Stimulated activated memory B cell treated with anti-CD40 and anti-IgM and Interleukin-4, amounts not matched to agents 10 μg/mL and 1 μg/mL and 100 μg/mL, for 72 hours (primary cell): ENCODE measurements at regions not wholly inside any gene's neighbourhood (a gene's known extent, or its start where the extent isn't known, plus 50 kb on each side); places are given as distances from the start of the nearest gene placed in this dataset.
A peak's percentile ranks its signal among the peaks of the same experiment; 100 is the strongest.

Experiments
- ATAC-seq: fragments of 150-1000 bp; cut with Tn5 transposase; 2 replicates; pipeline ENCODE4 v1.10.0; 2021
- H3K27ac Mint-ChIP-seq: one replicate; pipeline ENCODE4 v1.8.0; 2022; ENCODE audit warnings: mild to moderate bottlenecking, mixed read lengths
- H3K27me3 Mint-ChIP-seq: one replicate; pipeline ENCODE4 v1.8.0; 2022; ENCODE audit warnings: mixed read lengths
- H3K36me3 Mint-ChIP-seq: one replicate; pipeline ENCODE4 v1.8.0; 2022; ENCODE audit warnings: mixed read lengths
- H3K4me1 Mint-ChIP-seq: one replicate; pipeline ENCODE4 v1.8.0; 2022; ENCODE audit warnings: mixed read lengths
- H3K4me3 Mint-ChIP-seq: one replicate; pipeline ENCODE4 v1.8.0; 2022; ENCODE audit warnings: mild to moderate bottlenecking, moderate library complexity, mixed read lengths
- H3K9me3 Mint-ChIP-seq: one replicate; pipeline ENCODE4 v1.8.0; 2022; ENCODE audit warnings: mixed read lengths

- no peak for ATAC-seq
- Mint-ChIP-seq H3K4me3 (no peak overlapping the region), H3K27me3 (peaks cover 35% of the 10 kb centered on the region), H3K36me3 (no peaks in the 10 kb centered on the region), H3K4me1 (peaks cover 8% of the 10 kb centered on the region), H3K9me3 (peaks cover 5% of the 10 kb centered on the region), H3K27ac (no peak overlapping the region)
Measured at GRCh38 chr3:23675010-23675409, 130.7 kb upstream of the UBE2E1 start.

- peaks cover 24% of the 10 kb centered on the region for H3K27me3 Mint-ChIP-seq
- ATAC-seq: no peak
- H3K9me3 Mint-ChIP-seq: peaks cover 5% of the 10 kb centered on the region
- H3K36me3 Mint-ChIP-seq: no peaks in the 10 kb centered on the region
- no peak overlapping the region for H3K27ac Mint-ChIP-seq
- peaks cover 8% of the 10 kb centered on the region for H3K4me1 Mint-ChIP-seq
- no peak overlapping the region for H3K4me3 Mint-ChIP-seq
Measured at GRCh38 chr3:23676093-23676492, 129.7 kb upstream of the UBE2E1 start.

GRCh38 chr3:23682646-23683045 lies 123.1 kb upstream of the UBE2E1 start:
- no peak overlapping the region for H3K27ac Mint-ChIP-seq

GRCh38 chr3:23685541-23686258 lies 120.1 kb upstream of the UBE2E1 start:
- H3K4me1 Mint-ChIP-seq: no peaks in the 10 kb centered on the region
- H3K36me3 Mint-ChIP-seq: peaks cover 6% of the 10 kb centered on the region
- ATAC-seq: no peak
- no peak overlapping the region for H3K4me3 Mint-ChIP-seq
- peaks cover 6% of the 10 kb centered on the region for H3K9me3 Mint-ChIP-seq
- H3K27ac Mint-ChIP-seq: no peak overlapping the region
- no peaks in the 10 kb centered on the region for H3K27me3 Mint-ChIP-seq

More at GRCh38 chr3:23682646-23683045, 123.1 kb upstream of the UBE2E1 start:
- Mint-ChIP-seq H3K9me3 (peaks cover 5% of the 10 kb centered on the region), H3K27me3 (no peaks in the 10 kb centered on the region), H3K36me3 (no peaks in the 10 kb centered on the region), H3K4me1 (no peaks in the 10 kb centered on the region), H3K4me3 (no peak overlapping the region)
- no peak for ATAC-seq

- Mint-ChIP-seq H3K27me3 (no peaks in the 10 kb centered on the region), H3K4me1 (no peaks in the 10 kb centered on the region), H3K4me3 (no peak overlapping the region), H3K27ac (no peak overlapping the region), H3K9me3 (peaks cover 10% of the 10 kb centered on the region), H3K36me3 (peaks cover 6% of the 10 kb centered on the region)
- ATAC-seq: no peak
Measured at GRCh38 chr3:23686519-23686918, 119.2 kb upstream of the UBE2E1 start.

GRCh38 chr3:23691357-23691895 lies 114.3 kb upstream of the UBE2E1 start:
- Mint-ChIP-seq H3K4me3 (no peak overlapping the region), H3K4me1 (no peaks in the 10 kb centered on the region), H3K27ac (no peak overlapping the region), H3K9me3 (peaks cover 10% of the 10 kb centered on the region), H3K36me3 (peaks cover 6% of the 10 kb centered on the region), H3K27me3 (no peaks in the 10 kb centered on the region)
- ATAC-seq: no peak

GRCh38 chr3:23696842-23697241 lies 108.9 kb upstream of the UBE2E1 start:
- ATAC-seq: no peak
- Mint-ChIP-seq H3K27ac (no peak overlapping the region), H3K4me3 (no peak overlapping the region), H3K4me1 (no peaks in the 10 kb centered on the region), H3K27me3 (no peaks in the 10 kb centered on the region), H3K36me3 (no peaks in the 10 kb centered on the region), H3K9me3 (no peaks in the 10 kb centered on the region)

GRCh38 chr3:23697416-23697815 lies 108.3 kb upstream of the UBE2E1 start:
- no peak overlapping the region for H3K4me3 Mint-ChIP-seq
- no peaks in the 10 kb centered on the region for H3K4me1 Mint-ChIP-seq
- H3K9me3 Mint-ChIP-seq: no peaks in the 10 kb centered on the region
- ATAC-seq: no peak
- H3K27ac Mint-ChIP-seq: no peak overlapping the region
- no peaks in the 10 kb centered on the region for H3K36me3 Mint-ChIP-seq
- H3K27me3 Mint-ChIP-seq: no peaks in the 10 kb centered on the region

GRCh38 chr3:23698652-23699313 lies 107.0 kb upstream of the UBE2E1 start:
- no peak overlapping the region for H3K27ac Mint-ChIP-seq

GRCh38 chr3:23700616-23701015 lies 105.1 kb upstream of the UBE2E1 start:
- Mint-ChIP-seq H3K4me1 (no peaks in the 10 kb centered on the region), H3K27me3 (no peaks in the 10 kb centered on the region), H3K9me3 (no peaks in the 10 kb centered on the region), H3K27ac (no peak overlapping the region), H3K36me3 (no peaks in the 10 kb centered on the region), H3K4me3 (no peak overlapping the region)
- ATAC-seq: no peak

More at GRCh38 chr3:23698652-23699313, 107.0 kb upstream of the UBE2E1 start:
- no peaks in the 10 kb centered on the region for H3K27me3 Mint-ChIP-seq
- H3K36me3 Mint-ChIP-seq: no peaks in the 10 kb centered on the region
- no peaks in the 10 kb centered on the region for H3K9me3 Mint-ChIP-seq
- no peak for ATAC-seq
- H3K4me3 Mint-ChIP-seq: no peak overlapping the region
- no peaks in the 10 kb centered on the region for H3K4me1 Mint-ChIP-seq

- Mint-ChIP-seq H3K27me3 (no peaks in the 10 kb centered on the region), H3K36me3 (no peaks in the 10 kb centered on the region), H3K9me3 (no peaks in the 10 kb centered on the region), H3K27ac (no peak overlapping the region), H3K4me3 (no peak overlapping the region), H3K4me1 (no peaks in the 10 kb centered on the region)
- no peak for ATAC-seq
Measured at GRCh38 chr3:23701716-23702597, 103.8 kb upstream of the UBE2E1 start.

GRCh38 chr3:23704298-23704697 lies 101.5 kb upstream of the UBE2E1 start:
- Mint-ChIP-seq H3K27me3 (no peaks in the 10 kb centered on the region), H3K4me1 (no peaks in the 10 kb centered on the region), H3K9me3 (no peaks in the 10 kb centered on the region), H3K27ac (no peak overlapping the region), H3K4me3 (no peak overlapping the region), H3K36me3 (no peaks in the 10 kb centered on the region)
- ATAC-seq: no peak

GRCh38 chr3:23706111-23706510 lies 99.6 kb upstream of the UBE2E1 start:
- H3K4me1 Mint-ChIP-seq: no peaks in the 10 kb centered on the region
- H3K27ac Mint-ChIP-seq: no peak overlapping the region
- no peaks in the 10 kb centered on the region for H3K27me3 Mint-ChIP-seq
- H3K36me3 Mint-ChIP-seq: no peaks in the 10 kb centered on the region
- H3K4me3 Mint-ChIP-seq: no peak overlapping the region
- H3K9me3 Mint-ChIP-seq: no peaks in the 10 kb centered on the region
- peak; percentile 50 for ATAC-seq

- H3K4me3 Mint-ChIP-seq: no peak overlapping the region
- H3K27me3 Mint-ChIP-seq: no peaks in the 10 kb centered on the region
- no peaks in the 10 kb centered on the region for H3K36me3 Mint-ChIP-seq
- ATAC-seq: no peak
- H3K9me3 Mint-ChIP-seq: no peaks in the 10 kb centered on the region
- no peak overlapping the region for H3K27ac Mint-ChIP-seq
- H3K4me1 Mint-ChIP-seq: peaks cover 13% of the 10 kb centered on the region
Measured at GRCh38 chr3:23709987-23710386, 95.8 kb upstream of the UBE2E1 start.

- Mint-ChIP-seq H3K4me1 (peaks cover 13% of the 10 kb centered on the region), H3K27ac (no peak overlapping the region), H3K4me3 (no peak overlapping the region), H3K36me3 (no peaks in the 10 kb centered on the region), H3K27me3 (no peaks in the 10 kb centered on the region), H3K9me3 (no peaks in the 10 kb centered on the region)
- ATAC-seq: no peak
Measured at GRCh38 chr3:23710555-23710954, 95.2 kb upstream of the UBE2E1 start.
